Choroid plexus epithelial cell (primary cell): ENCODE measurements at regions not wholly inside any gene's neighbourhood (a gene's known extent, or its start where the extent isn't known, plus 50 kb on each side); places are given as distances from the start of the nearest gene placed in this dataset.

Experiments
- DNase-seq: peaks from one replicate; pipeline ENCODE4 v3.0.0-alpha.2; 2010; ENCODE audit warnings: low read depth
- H3K4me3 ChIP-seq: 2 replicates; pipeline ENCODE4 v1.5.1; 2011; ENCODE audit warnings: low read depth, mild to moderate bottlenecking, control low read depth, low read length, moderate library complexity
- TF ChIP-seq, protein P1 (sequence below): conservative IDR thresholded peaks from 2 replicates; pipeline ENCODE4 v1.5.1; 2011; ENCODE audit warnings: low read depth, mild to moderate bottlenecking, control low read depth, inconsistent platforms, low read length, moderate library complexity

DNA sequence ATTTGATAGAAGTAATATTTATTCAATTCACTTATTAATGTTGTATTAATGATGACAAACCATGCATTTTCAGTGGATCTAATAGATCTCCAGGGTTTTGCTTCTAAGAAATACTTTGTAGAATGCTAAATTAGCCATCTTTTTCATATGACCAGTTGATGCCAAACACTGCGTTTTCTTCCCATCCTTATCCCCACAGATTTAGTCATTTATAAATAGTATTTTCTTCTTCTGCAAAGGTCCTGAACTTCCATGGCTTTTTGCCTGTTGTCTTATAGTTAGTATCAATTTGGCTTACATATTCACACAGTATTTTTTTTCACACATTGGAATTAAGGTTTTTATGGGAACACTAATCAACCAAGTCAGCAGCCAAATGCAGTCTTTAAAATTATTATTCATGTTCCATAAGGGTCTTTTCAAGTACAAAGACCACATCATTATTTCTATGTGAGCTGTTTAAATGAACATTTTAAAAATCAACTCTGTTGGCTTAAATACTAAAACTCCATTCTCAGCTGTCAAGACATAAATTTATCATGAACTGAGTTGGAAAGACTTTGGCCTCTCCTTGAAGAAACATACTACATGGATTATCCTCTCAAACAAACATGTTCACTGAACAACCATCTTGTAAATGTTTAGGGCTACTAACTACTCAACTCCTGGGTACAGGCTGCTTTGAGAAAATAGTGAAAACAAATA, 1278.4 kb upstream of the FLRT2 start:
- no peak overlapping the region for H3K4me3 ChIP-seq
- no peak for DNase-seq
- TF ChIP-seq, protein P1, sequence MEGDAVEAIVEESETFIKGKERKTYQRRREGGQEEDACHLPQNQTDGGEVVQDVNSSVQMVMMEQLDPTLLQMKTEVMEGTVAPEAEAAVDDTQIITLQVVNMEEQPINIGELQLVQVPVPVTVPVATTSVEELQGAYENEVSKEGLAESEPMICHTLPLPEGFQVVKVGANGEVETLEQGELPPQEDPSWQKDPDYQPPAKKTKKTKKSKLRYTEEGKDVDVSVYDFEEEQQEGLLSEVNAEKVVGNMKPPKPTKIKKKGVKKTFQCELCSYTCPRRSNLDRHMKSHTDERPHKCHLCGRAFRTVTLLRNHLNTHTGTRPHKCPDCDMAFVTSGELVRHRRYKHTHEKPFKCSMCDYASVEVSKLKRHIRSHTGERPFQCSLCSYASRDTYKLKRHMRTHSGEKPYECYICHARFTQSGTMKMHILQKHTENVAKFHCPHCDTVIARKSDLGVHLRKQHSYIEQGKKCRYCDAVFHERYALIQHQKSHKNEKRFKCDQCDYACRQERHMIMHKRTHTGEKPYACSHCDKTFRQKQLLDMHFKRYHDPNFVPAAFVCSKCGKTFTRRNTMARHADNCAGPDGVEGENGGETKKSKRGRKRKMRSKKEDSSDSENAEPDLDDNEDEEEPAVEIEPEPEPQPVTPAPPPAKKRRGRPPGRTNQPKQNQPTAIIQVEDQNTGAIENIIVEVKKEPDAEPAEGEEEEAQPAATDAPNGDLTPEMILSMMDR = no peak

DNA sequence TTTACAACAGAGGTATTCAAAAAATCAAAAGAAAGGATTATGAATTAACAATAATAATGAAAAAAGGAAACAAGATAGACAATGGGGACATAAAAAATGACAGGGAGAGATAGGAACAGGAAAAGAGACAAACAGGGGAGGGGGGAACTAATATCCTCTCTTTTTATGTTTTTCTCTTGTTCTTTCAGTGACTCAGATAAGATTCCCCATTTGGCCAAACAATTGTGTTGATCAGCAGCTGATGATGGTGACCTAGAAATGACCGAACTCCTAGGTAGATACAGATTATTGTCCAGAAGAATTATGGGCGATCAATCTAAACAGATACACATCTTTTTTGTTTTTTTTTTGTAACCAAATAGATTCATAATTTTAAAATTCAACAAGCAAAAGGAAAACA, 1277.2 kb upstream of the FLRT2 start:
- TF ChIP-seq, protein P1 = no peak
- no peak for DNase-seq
- H3K4me3 ChIP-seq = no peak overlapping the region

DNA sequence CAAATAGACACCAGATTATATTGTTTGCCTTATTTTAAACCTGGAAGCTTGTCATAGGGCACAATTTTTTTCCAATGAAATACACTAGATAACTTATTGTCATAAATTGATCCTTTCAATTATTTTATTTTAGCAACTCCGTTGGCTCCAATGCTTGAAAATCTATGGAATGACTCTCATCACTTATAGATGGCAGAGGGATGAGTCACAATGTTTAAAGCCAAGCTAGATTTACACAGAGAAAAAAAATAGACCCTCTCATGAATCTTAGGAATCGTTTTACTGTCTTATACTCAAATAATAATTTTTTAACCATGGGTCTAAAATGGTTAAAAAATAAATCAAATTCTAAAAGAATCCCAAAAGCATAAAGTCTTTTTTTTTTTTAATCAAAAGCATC, 1276.6 kb upstream of the FLRT2 start:
- TF ChIP-seq, protein P1 = no peak
- DNase-seq = peak; percentile 27
- no peak overlapping the region for H3K4me3 ChIP-seq

DNA sequence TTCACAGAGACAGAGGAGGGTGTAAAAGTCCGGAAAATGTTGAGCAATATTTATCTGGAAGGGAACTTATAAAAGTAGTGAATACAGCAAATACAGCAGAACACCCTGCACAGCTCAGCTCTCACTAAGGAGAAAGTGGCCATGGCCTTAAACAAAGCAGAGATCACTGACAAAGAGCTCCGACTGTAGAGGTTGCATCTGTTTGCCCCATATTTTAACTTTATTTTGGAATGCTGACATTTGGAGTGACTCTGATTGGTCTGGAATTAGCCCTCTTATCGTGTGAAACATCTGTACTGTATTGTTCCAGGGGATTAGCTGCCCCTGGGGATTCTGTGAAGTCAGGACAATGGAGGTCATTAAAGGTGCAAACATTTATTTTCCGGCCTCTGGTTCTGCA, 1275.7 kb upstream of the FLRT2 start:
- peak; percentile 50 for DNase-seq
- TF ChIP-seq, protein P1 = no peak
- H3K4me3 ChIP-seq = peak overlapping the region; percentile 11

DNA sequence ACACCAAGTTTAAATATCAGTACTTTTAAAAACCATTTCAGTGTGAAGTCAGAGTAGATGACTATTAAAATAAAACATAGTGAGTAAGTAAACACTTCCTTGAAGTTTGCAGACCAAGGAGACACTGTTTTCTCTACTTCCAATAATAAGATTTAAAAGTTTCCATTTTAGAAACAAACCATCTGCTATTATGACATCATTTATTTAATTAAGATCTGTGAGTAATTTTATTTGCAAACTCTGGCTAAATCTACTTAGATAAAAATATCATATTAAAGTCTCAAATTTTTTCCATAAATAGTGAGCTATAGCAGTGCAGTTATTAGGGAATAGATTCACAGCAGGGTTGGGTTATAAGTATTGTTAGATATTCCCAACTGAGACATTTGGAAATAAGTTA, 1267.0 kb upstream of the FLRT2 start:
- H3K4me3 ChIP-seq = no peak overlapping the region
- TF ChIP-seq, protein P1 = no peak
- DNase-seq = no peak

DNA sequence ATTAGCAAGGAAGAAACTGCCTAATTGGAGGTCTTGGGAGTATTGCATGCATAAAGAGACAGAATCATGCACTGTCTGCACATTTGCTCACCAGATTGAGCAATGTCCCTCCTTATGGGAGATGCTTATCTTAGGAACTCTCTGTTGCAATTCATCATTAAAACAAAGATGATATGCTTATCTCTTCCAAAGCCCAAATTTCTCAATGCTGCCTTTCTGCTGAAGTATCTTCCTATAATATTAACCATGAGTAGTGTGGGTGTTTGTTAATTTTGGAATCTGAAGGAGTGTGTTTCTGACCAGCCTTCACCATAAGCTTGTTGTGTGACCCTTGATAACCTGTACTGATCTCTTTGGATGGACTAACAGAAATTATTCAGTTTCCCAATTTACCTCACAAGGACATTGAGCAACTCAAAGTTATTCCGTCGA, 1257.6 kb upstream of the FLRT2 start:
- TF ChIP-seq, protein P1 = no peak
- no peak overlapping the region for H3K4me3 ChIP-seq
- peak; percentile 65 for DNase-seq

DNA sequence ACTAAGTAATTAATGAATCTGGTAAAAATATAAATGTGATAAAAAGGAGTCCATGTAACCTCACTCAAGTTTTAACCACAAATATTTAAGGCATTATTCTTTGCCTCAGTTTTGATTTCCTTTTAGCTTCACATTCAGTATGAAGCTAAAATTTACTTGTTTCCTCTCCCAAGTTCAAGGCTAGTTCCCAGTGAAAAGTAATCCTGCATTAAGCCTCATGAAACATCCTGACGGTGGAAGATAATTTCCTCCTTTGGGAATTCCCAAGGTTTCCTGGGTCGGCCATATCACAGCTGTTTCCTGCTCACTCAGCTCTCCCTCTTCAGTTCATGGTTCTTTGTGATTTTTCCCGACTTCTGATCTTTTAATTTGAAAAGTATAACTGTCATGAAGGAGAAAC, 1256.8 kb upstream of the FLRT2 start:
- no peak overlapping the region for H3K4me3 ChIP-seq
- TF ChIP-seq, protein P1 = no peak
- peak; percentile 36 for DNase-seq
